Loucy (cell line): ENCODE measurements at regions not wholly inside any gene's neighbourhood (a gene's known extent, or its start where the extent isn't known, plus 50 kb on each side); places are given as distances from the start of the nearest gene placed in this dataset.

ENCODE experiments used
- CTCF ChIP-seq: fragments of 200-600 bp; sonication (generic); conservative IDR thresholded peaks from 2 replicates; pipeline ENCODE4 v1.5.1; 2014; ENCODE audit warnings: mild to moderate bottlenecking, antibody characterized with exemption, low read length
- EZH2phosphoT487 ChIP-seq: fragments of 200-600 bp; IDR thresholded peaks from 2 replicates; pipeline ENCODE4 v1.6.1; 2018; ENCODE audit warnings: antibody characterized with exemption, mild to moderate bottlenecking, moderate library complexity, borderline replicate concordance

DNA sequence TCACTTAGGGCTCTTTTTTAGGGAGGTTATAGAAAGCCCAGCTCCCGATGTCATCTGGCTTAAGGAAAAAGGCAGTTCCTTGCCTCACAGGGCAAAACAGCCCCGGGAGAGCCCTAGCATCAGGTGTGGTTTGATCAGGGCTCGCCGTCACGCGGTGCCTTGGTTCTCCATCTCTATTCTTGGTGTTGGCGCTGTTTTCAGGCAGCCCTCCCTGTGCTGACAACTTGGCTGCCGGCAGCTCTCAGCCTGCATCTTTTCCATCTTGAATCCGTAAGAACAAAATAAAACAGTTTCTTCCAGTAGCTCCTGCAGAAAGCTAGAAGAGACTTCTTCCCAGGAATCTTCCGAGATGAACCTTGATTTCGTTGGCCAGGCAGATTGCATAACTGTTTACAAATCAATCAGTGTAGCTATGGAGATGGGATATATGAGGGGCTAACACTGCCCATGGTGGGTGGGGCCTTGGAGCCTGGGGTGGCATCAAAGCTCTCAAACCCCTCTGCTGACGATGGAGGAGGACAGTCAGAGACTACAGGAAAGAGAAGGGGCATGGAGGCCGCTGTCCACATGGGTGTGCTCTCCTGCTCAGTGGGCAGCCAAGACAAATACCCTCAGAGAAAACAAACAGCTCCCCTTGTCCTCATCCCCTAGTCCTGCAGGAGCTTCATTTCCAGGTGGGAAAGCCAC lies 370.7 kb upstream of the C1orf174 start:
- no peak for TF ChIP-seq CTCF
- TF ChIP-seq EZH2phosphoT487: no peak
